Right forelimb (tissue), 1 donor: ENCODE measurements at regions not wholly inside any gene's neighbourhood (a gene's known extent, or its start where the extent isn't known, plus 50 kb on each side); places are given as distances from the start of the nearest gene placed in this dataset.
A peak's percentile ranks its signal among the peaks of the same experiment; 100 is the strongest.

Source experiments
- DNase-seq: peaks from one replicate; pipeline ENCODE4 v3.0.0-alpha.2; 2018

- DNase-seq = no peak
Observed at GRCh38 chr10:130756651-130757050, 554.9 kb downstream of the TCERG1L start.

GRCh38 chr10:130757271-130757670 is 554.2 kb downstream of the TCERG1L start:
- no peak for DNase-seq

GRCh38 chr10:130757821-130758489 is 553.6 kb downstream of the TCERG1L start:
- DNase-seq = peak; percentile 20

- no peak for DNase-seq
Observed at GRCh38 chr10:130758529-130758928, 553.0 kb downstream of the TCERG1L start.

- no peak for DNase-seq
Observed at GRCh38 chr10:130761032-130761575, 550.4 kb downstream of the TCERG1L start.

- DNase-seq = no peak
Observed at GRCh38 chr10:130761788-130762301, 549.7 kb downstream of the TCERG1L start.

GRCh38 chr10:130762491-130762890 is 549.0 kb downstream of the TCERG1L start:
- no peak for DNase-seq

GRCh38 chr10:130763071-130763470 is 548.5 kb downstream of the TCERG1L start:
- DNase-seq = no peak

- DNase-seq = no peak
Observed at GRCh38 chr10:130763491-130763890, 548.0 kb downstream of the TCERG1L start.

- no peak for DNase-seq
Observed at GRCh38 chr10:130764651-130765050, 546.9 kb downstream of the TCERG1L start.

GRCh38 chr10:130766071-130766470 is 545.5 kb downstream of the TCERG1L start:
- no peak for DNase-seq

- DNase-seq = no peak
Observed at GRCh38 chr10:130767116-130767730, 544.3 kb downstream of the TCERG1L start.

- DNase-seq = no peak
Observed at GRCh38 chr10:130769146-130770017, 542.1 kb downstream of the TCERG1L start.

- no peak for DNase-seq
Observed at GRCh38 chr10:130770018-130770630, 541.4 kb downstream of the TCERG1L start.

- DNase-seq = no peak
Observed at GRCh38 chr10:130771491-130771946, 540.0 kb downstream of the TCERG1L start.

GRCh38 chr10:130772056-130772455 is 539.5 kb downstream of the TCERG1L start:
- no peak for DNase-seq

- no peak for DNase-seq
Observed at GRCh38 chr10:130772676-130773075, 538.8 kb downstream of the TCERG1L start.

- DNase-seq = no peak
Observed at GRCh38 chr10:130773941-130774340, 537.6 kb downstream of the TCERG1L start.

GRCh38 chr10:130774871-130775270 is 536.6 kb downstream of the TCERG1L start:
- DNase-seq = no peak

- no peak for DNase-seq
Observed at GRCh38 chr10:130775311-130775710, 536.2 kb downstream of the TCERG1L start.

GRCh38 chr10:130776724-130777123 is 534.8 kb downstream of the TCERG1L start:
- DNase-seq = no peak

GRCh38 chr10:130777507-130778165 is 533.9 kb downstream of the TCERG1L start:
- DNase-seq = no peak
